ENCODE measurements at regions not wholly inside any gene's neighbourhood (a gene's known extent, or its start where the extent isn't known, plus 50 kb on each side); places are given as distances from the start of the nearest gene placed in this dataset.

DNA sequence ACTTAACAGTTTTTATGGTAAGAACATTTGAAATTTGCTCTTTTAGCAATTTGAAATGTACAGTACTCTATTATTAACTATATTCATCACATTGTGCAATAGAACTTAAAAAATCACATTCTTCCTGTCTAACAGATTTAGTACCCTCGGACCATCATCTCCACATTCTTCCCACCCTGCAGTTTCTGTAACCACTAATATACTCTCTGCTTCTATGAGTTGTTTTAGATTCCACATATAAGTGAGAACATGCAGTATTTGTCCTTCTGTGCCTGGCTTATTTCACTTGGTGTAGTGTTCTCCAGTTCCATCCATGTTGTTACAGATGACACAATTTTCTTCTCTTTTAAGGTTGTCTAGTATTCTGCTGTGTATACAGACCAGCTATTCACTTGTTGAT, 88.9 kb upstream of the SEC61G start:
- no peak for DNase-seq

DNA sequence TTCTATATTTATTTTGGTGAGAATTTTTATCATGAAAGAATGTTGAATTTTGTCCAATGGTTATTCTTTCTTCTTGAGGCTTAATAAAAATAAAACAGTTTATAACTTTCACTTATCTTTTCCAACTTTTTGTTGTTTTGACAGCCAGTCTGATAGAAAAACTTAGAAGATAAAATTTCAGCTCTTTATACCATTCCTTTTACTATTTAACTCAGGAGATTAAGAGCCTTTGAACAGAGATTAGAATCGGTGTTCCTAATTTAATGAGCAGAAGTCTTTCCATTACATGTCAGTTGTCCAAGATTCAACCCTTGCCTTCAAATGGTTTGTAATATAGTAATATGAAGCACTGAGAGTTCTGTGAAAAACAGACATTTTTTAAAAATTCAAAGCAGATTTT, 97.8 kb upstream of the SEC61G start:
- no peak for DNase-seq

GRCh38 chr7:54857294-54857693, 98.3 kb upstream of the SEC61G start:
- no peak for DNase-seq

DNA sequence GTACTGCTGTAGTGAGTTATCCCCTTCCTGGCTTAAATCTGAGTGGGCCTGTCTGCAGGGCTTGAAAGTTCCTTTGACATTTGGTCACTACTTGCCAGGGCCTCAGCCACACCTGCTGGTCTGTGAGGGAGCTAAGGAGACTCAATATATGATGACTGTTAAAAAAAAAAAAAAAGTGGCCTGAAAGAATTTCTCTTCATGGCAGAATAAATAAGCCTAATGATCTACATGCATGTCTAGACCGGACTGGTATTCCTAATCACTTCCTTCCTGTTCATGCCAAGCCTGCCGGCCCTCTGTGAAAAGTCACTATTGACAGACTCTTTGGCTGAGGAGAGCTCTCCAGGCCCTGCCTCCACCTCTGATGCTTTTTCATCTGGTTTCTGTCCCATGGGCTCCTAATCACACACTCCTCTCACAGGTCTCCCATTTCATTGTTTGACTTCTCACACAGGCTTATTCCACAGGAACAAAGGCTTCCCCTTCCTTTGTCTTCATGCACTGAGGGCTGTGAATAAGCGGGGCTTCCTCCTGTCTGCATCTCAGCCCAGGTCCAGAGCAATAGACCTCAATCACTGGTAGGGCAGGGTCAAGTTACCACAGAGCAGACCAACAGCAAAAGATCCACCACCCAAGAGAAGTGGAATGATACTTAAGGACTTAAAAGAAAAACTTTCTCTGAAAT, 99.1 kb upstream of the SEC61G start:
- no peak for DNase-seq

DNA sequence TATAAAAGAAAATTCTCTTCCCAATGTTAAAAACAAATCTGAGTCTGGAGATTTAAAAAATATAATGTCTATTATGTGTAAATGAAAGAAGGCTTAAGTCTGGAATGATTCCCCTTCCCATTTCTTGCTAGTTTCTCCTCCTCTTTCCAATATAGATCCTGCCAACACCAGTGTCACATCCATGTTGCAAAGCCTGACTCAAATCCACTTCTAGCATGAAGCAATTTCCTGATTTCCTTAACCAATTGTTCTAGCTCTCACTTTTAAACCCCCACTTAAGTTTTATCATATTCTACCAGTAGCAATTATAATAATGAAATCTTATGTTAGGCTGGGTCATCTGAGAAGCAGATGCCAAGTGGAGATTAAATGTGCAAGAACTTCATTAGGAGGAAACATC, 100.1 kb upstream of the SEC61G start:
- no peak for DNase-seq

DNA sequence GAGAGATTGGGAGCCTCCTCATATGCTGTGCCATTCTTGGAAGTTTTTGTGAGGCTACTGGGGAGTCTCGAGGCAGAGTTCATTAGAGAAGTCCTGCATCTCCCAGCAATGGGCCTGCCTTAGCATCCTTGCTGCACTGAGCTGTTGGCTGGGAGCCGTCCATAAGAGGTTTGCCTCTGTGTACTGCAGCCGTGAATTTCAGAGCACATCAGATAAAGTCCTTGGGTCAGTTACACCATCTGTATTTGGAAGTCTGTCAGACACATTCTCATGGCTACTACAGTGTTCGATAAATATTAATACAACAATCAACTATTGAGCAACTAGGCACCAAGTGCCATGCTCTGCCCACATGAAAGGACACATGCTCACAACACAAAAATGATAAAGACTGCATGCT, 100.5 kb upstream of the SEC61G start:
- DNase-seq: no peak

DNA sequence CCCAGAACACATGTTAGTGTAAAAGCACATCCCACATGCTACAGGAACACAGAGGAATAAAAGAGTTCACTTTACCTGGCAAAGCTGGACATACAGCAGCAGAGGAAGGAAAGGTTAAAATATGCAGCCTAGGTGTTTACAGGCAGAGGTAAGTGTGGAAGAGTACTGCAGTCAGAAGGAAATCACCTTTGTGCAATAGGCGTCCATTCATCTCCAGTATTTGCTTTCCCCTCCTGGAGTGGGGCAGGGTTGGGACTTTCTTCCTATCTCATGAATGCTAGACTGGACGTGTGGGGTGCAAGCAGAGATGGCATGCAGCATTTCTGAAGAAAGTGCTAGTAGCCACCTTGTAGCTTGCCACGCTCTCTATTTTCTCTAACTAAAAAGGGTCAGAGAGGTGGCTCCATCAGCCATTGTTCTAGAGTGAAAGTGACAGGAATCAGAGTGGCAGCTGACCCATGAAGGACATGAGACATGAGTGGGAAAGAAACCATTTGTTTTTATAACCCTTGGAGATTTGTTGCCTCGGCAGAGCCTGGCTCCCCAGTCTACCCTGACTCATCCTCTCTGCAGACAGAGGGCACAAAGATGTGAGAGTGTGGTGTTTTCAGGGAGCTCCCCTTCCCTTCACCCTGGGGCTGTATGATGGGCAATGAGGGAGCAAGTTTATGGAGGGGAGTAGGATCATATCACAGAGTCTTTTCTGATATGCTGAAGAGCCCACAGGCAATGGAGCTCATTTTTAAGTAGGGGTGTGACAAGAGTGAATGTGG, 101.2 kb upstream of the SEC61G start:
- DNase-seq: no peak

DNA sequence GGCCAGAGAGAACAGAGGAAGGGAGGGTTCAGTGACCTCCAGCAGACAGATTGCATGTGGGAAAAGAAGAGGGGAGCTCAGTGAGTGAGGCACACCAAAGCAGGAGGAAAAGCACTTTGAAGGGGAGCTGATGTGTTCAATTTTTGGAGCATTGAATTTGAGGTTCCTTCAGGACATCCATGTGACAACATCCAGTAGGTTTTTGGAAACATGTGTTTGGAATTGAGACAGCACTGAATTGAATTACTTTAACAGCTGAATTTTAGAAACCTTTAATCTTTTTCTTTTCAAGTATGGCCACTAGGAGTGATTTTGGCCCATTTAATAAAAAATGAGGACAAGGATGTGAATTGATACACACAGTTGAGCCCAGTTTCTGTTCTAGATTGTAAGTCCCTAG, 101.8 kb upstream of the SEC61G start:
- no peak for DNase-seq

GRCh38 chr7:54864663-54865062, 105.7 kb upstream of the SEC61G start:
- DNase-seq: no peak

GRCh38 chr7:54869523-54869922, 110.5 kb upstream of the SEC61G start:
- DNase-seq: no peak

- no peak for DNase-seq
Measured at GRCh38 chr7:54874804-54875203, 115.8 kb upstream of the SEC61G start.

GRCh38 chr7:54877683-54878082, 118.7 kb upstream of the SEC61G start:
- DNase-seq: no peak

- DNase-seq: no peak
Measured at GRCh38 chr7:54878339-54878738, 119.3 kb upstream of the SEC61G start.

DNA sequence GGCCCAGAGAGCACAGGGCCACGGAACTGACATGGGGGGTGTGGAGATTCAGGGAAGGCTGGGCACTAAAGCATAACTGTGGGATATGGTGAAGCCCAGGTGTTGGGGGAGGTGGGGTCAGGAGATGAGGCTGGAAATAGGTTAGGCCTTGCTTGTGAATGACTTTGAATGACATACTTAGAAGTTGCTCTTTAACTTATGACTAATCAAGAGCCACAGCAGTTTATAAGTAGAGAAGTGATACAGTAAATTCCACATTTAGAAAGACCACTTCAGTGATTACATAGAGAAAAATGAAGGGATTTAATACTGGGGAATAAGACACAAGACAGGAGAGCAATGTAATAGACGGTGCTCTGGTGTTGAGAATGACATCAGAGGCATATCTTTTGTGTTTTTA, 120.8 kb upstream of the SEC61G start:
- no peak for DNase-seq

DNA sequence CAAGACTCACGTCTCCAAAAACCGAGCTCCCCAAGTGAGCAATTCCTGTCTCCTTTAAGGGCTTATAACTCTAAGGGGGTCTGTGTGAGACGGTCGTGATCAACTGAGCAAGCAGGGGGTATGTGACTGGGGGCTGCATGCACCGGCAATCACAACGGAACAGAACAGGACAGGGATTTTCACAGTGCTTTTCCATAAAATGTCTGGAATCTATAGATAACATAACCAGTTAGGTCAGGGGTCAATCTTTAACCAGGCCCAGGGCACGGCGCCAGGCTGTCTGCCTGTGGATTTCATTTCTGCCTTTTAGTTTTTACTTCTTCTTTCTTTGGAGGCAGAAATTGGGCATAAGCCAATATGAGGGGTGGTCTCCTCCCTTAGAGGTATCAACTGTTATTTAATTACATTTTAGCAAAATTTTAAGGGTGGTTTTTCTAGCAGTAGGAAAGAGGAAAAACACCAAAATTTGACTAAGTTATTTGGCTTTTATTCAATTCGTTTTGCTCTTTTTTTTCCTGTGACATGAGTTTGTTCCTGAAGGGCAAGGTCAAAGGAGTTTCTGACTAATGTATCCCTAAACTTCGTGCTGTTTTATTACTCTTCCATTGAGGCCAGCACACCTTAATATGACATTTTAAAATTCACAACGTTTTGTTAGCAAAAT, 121.4 kb upstream of the SEC61G start:
- no peak for DNase-seq

- DNase-seq: no peak
Measured at GRCh38 chr7:54881816-54882520, 123.0 kb upstream of the SEC61G start.

GRCh38 chr7:54882694-54883093, 123.7 kb upstream of the SEC61G start:
- DNase-seq: no peak

DNA sequence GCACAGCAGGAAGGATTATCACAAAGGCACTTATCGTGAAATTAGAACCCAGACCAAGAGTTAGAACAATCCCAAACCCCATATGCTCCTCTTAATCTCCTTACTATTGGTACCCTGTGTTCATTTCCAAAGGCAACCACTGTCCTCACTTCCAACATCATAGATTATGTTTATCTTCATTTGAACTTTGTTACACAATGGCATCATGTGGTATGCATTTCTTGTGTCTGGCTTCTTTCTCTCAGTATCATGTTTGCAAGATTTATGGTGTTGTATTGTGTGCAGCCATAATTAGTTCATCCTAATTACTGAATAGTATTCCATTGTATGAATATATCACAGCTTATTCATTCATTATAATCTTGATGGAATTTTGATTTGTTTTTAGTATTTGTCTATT, 124.6 kb upstream of the SEC61G start:
- no peak for DNase-seq

GRCh38 chr7:54885285-54885684, 126.3 kb upstream of the SEC61G start:
- DNase-seq: no peak

GRCh38 chr7:54888067-54888733, 129.2 kb upstream of the SEC61G start:
- DNase-seq: peak; percentile 3

- DNase-seq: no peak
Measured at GRCh38 chr7:54888734-54889082, 129.7 kb upstream of the SEC61G start.

- DNase-seq: no peak
Measured at GRCh38 chr7:54897891-54898290, 120.9 kb upstream of the EGFR start.

Data from occipital lobe (tissue), 1 donor.